Right kidney (tissue), 1 donor: ENCODE measurements at regions not wholly inside any gene's neighbourhood (a gene's known extent, or its start where the extent isn't known, plus 50 kb on each side); places are given as distances from the start of the nearest gene placed in this dataset.

Experiments
- DNase-seq: peaks from one replicate; pipeline ENCODE4 v3.0.0-alpha.2; 2016

GRCh38 chr14:58697930-58698642 is 60.3 kb downstream of the DACT1 start:
- no peak for DNase-seq

- DNase-seq = no peak
Observed at GRCh38 chr14:58699681-58700205, 62.0 kb downstream of the DACT1 start.

GRCh38 chr14:58701156-58701555 is 63.4 kb downstream of the DACT1 start:
- DNase-seq = no peak

- DNase-seq = no peak
Observed at GRCh38 chr14:58701604-58702003, 63.8 kb downstream of the DACT1 start.

- no peak for DNase-seq
Observed at GRCh38 chr14:58702441-58703160, 64.8 kb downstream of the DACT1 start.

- DNase-seq = no peak
Observed at GRCh38 chr14:58703161-58703506, 65.4 kb downstream of the DACT1 start.

- DNase-seq = no peak
Observed at GRCh38 chr14:58705066-58705465, 67.3 kb downstream of the DACT1 start.

GRCh38 chr14:58707949-58708348 is 70.2 kb downstream of the DACT1 start:
- no peak for DNase-seq

- DNase-seq = no peak
Observed at GRCh38 chr14:58709949-58710348, 72.2 kb downstream of the DACT1 start.

GRCh38 chr14:58711382-58711781 is 73.6 kb downstream of the DACT1 start:
- DNase-seq = no peak

- no peak for DNase-seq
Observed at GRCh38 chr14:58712357-58712756, 74.6 kb downstream of the DACT1 start.

GRCh38 chr14:58713677-58714076 is 75.9 kb downstream of the DACT1 start:
- no peak for DNase-seq

GRCh38 chr14:58716706-58717105 is 78.9 kb downstream of the DACT1 start:
- no peak for DNase-seq

- DNase-seq = no peak
Observed at GRCh38 chr14:58717211-58717610, 79.4 kb downstream of the DACT1 start.

- no peak for DNase-seq
Observed at GRCh38 chr14:58717813-58718212, 80.1 kb downstream of the DACT1 start.

- no peak for DNase-seq
Observed at GRCh38 chr14:58718226-58719205, 80.8 kb downstream of the DACT1 start.

- no peak for DNase-seq
Observed at GRCh38 chr14:58721723-58722122, 84.0 kb downstream of the DACT1 start.

- no peak for DNase-seq
Observed at GRCh38 chr14:58722441-58722840, 84.7 kb downstream of the DACT1 start.

GRCh38 chr14:58724206-58724605 is 86.4 kb downstream of the DACT1 start:
- no peak for DNase-seq

GRCh38 chr14:58724702-58725101 is 86.9 kb downstream of the DACT1 start:
- DNase-seq = no peak

- no peak for DNase-seq
Observed at GRCh38 chr14:58725226-58725625, 87.5 kb downstream of the DACT1 start.

- no peak for DNase-seq
Observed at GRCh38 chr14:58725871-58726270, 88.1 kb downstream of the DACT1 start.
